GM23338 (cell line): ENCODE measurements at regions not wholly inside any gene's neighbourhood (a gene's known extent, or its start where the extent isn't known, plus 50 kb on each side); places are given as distances from the start of the nearest gene placed in this dataset.
A peak's percentile ranks its signal among the peaks of the same experiment; 100 is the strongest.

Experiments
- ATAC-seq: fragments of 200-7000 bp; cut with Tn5 transposase; 3 replicates; pipeline ENCODE4 v1.9.1; 2020
- DNase-seq: peaks from one replicate; pipeline ENCODE4 v3.0.0-alpha.2; 2015; ENCODE audit warnings: low spot score
- H2AFZ ChIP-seq: fragments of 200-600 bp; sonication (generic); 2 replicates; pipeline ENCODE4 v1.8.0; 2016; ENCODE audit warnings: antibody characterized with exemption, mild to moderate bottlenecking, moderate library complexity
- H3F3A ChIP-seq: fragments of 200-600 bp; sonication (generic); replicated peaks from 2 replicates; pipeline ENCODE4 v1.8.0; 2017; ENCODE audit warnings: antibody characterized with exemption, mixed run types, low read depth
- H3K27ac ChIP-seq: fragments of 200-600 bp; sonication (generic); 2 replicates; pipeline ENCODE4 v1.6.1; 2016; ENCODE audit warnings: low read depth
- H3K27me3 ChIP-seq: fragments of 200-600 bp; sonication (generic); 2 replicates; pipeline ENCODE4 v1.8.0; 2016; ENCODE audit warnings: mild to moderate bottlenecking, mixed run types, moderate library complexity; ENCODE audit not compliant: insufficient read depth
- H3K36me3 ChIP-seq: fragments of 200-600 bp; sonication (generic); 2 replicates; pipeline ENCODE4 v1.8.0; 2016; ENCODE audit warnings: mild to moderate bottlenecking; ENCODE audit not compliant: insufficient read depth
- H3K4me1 ChIP-seq: fragments of 200-600 bp; sonication (generic); 2 replicates; pipeline ENCODE4 v1.8.0; 2016; ENCODE audit warnings: mild to moderate bottlenecking, moderate library complexity; ENCODE audit not compliant: insufficient read depth
- H3K4me2 ChIP-seq: fragments of 200-600 bp; sonication (generic); 2 replicates; pipeline ENCODE4 v1.7.1; 2017; ENCODE audit warnings: mixed run types
- H3K4me3 ChIP-seq: fragments of 200-600 bp; sonication (generic); 2 replicates; pipeline ENCODE4 v1.6.1; 2016; ENCODE audit warnings: mixed run types
- H3K79me2 ChIP-seq: fragments of 200-600 bp; sonication (generic); replicated peaks from 2 replicates; pipeline ENCODE4 v1.8.0; 2017; ENCODE audit warnings: mild to moderate bottlenecking; ENCODE audit not compliant: insufficient read depth
- H3K9me2 ChIP-seq: fragments of 200-600 bp; sonication (generic); 2 replicates; pipeline ENCODE4 v1.8.0; 2017; ENCODE audit not compliant: insufficient read depth
- H4K20me1 ChIP-seq: fragments of 200-600 bp; sonication (generic); replicated peaks from 2 replicates; pipeline ENCODE4 v1.8.0; 2017; ENCODE audit warnings: mild to moderate bottlenecking; ENCODE audit not compliant: insufficient read depth
- H3K27ac Mint-ChIP-seq: 2 replicates; pipeline ENCODE4 v1.8.0; 2020; ENCODE audit warnings: inconsistent platforms, mild to moderate bottlenecking, moderate library complexity, mixed read lengths
- H3K27me3 Mint-ChIP-seq: 3 replicates; pipeline ENCODE4 v1.8.0; 2022; ENCODE audit warnings: low read depth, mild to moderate bottlenecking, moderate library complexity, mixed read lengths, inconsistent platforms; ENCODE audit not compliant: insufficient read depth, poor library complexity
- H3K36me3 Mint-ChIP-seq: 3 replicates; pipeline ENCODE4 v1.8.0; 2021; ENCODE audit warnings: low read depth, mild to moderate bottlenecking, inconsistent platforms, moderate library complexity, mixed read lengths
- H3K4me1 Mint-ChIP-seq: 3 replicates; pipeline ENCODE4 v1.8.0; 2020; ENCODE audit warnings: mild to moderate bottlenecking, inconsistent platforms, mixed read lengths
- H3K4me3 Mint-ChIP-seq: 3 replicates; pipeline ENCODE4 v1.8.0; 2021; ENCODE audit warnings: moderate library complexity, mild to moderate bottlenecking, inconsistent platforms, mixed read lengths
- H3K9me3 Mint-ChIP-seq: 3 replicates; pipeline ENCODE4 v1.8.0; 2020; ENCODE audit warnings: moderate library complexity, mild to moderate bottlenecking, inconsistent platforms, mixed read lengths
- CREB1 ChIP-seq: fragments of 250-450 bp; sonication (Bioruptor Pico); IDR thresholded peaks from 2 replicates; pipeline ENCODE4 v1.5.0; 2020; ENCODE audit warnings: low read depth, mild to moderate bottlenecking, moderate library complexity
- EZH2 ChIP-seq: fragments of 200-600 bp; sonication (generic); IDR thresholded peaks from one replicate; pipeline ENCODE4 v1.8.0; 2017; ENCODE audit warnings: antibody characterized with exemption, mild to moderate bottlenecking, low read depth; ENCODE audit not compliant: unreplicated experiment
- NANOG ChIP-seq: IDR thresholded peaks from 2 replicates; pipeline ENCODE4 v1.6.1; 2016; ENCODE audit warnings: antibody characterized with exemption, borderline replicate concordance
- POLR2AphosphoS5 ChIP-seq: IDR thresholded peaks from 2 replicates; pipeline ENCODE4 v1.6.1; 2016; ENCODE audit warnings: antibody characterized with exemption, low read depth
- ZNF114 ChIP-seq: fragments of 250-450 bp; sonication (Bioruptor Pico); IDR thresholded peaks from 2 replicates; pipeline ENCODE4 v1.5.0; 2020; ENCODE audit warnings: mild to moderate bottlenecking, moderate library complexity
- TF ChIP-seq, protein P1 (sequence below): fragments of 250-450 bp; sonication (Bioruptor Pico); IDR thresholded peaks from 2 replicates; pipeline ENCODE4 v1.5.0; 2020; ENCODE audit warnings: mild to moderate bottlenecking, moderate library complexity
- TF ChIP-seq, protein P2 (sequence below): IDR thresholded peaks from 2 replicates; pipeline ENCODE4 v1.6.1; 2016; ENCODE audit warnings: antibody characterized with exemption
- TF ChIP-seq, protein P3 (sequence below), 2 experiments: fragments of 200-600 bp in 1 of 2; sonication (generic) in 1 of 2; conservative IDR thresholded peaks; 2 replicates each; pipeline versions ENCODE4 v1.5.1 to v1.6.1; 2016 to 2017; ENCODE audit warnings: antibody characterized with exemption in 2 of 2, low read depth in 2 of 2, mild to moderate bottlenecking in 2 of 2, moderate library complexity in 1 of 2
- TF ChIP-seq, protein P4 (sequence below): IDR thresholded peaks from one replicate; pipeline ENCODE4 v1.6.1; 2018; ENCODE audit warnings: antibody characterized with exemption; ENCODE audit not compliant: unreplicated experiment

DNA sequence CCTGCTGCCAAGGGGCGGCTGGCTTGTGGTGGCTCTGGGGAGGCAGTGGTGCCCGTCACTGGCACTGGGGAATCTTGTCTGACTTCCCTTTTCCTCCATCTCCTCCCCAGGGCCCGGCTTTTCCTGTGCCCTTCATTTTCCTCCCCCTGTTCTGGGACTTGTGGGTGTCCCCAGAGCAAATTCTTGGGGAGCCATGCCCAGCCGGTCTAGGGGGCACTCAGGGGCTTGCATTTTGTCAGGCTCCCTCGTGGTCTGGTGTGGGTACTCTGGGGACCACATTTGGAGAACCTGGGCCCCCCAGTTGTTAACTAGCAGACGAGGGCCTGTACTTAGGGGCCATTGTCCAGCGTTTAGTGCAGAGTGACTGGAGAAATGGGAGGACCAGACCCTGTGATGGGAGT, 105.2 kb upstream of the IER5L start (continued):
- TF ChIP-seq, protein P1, sequence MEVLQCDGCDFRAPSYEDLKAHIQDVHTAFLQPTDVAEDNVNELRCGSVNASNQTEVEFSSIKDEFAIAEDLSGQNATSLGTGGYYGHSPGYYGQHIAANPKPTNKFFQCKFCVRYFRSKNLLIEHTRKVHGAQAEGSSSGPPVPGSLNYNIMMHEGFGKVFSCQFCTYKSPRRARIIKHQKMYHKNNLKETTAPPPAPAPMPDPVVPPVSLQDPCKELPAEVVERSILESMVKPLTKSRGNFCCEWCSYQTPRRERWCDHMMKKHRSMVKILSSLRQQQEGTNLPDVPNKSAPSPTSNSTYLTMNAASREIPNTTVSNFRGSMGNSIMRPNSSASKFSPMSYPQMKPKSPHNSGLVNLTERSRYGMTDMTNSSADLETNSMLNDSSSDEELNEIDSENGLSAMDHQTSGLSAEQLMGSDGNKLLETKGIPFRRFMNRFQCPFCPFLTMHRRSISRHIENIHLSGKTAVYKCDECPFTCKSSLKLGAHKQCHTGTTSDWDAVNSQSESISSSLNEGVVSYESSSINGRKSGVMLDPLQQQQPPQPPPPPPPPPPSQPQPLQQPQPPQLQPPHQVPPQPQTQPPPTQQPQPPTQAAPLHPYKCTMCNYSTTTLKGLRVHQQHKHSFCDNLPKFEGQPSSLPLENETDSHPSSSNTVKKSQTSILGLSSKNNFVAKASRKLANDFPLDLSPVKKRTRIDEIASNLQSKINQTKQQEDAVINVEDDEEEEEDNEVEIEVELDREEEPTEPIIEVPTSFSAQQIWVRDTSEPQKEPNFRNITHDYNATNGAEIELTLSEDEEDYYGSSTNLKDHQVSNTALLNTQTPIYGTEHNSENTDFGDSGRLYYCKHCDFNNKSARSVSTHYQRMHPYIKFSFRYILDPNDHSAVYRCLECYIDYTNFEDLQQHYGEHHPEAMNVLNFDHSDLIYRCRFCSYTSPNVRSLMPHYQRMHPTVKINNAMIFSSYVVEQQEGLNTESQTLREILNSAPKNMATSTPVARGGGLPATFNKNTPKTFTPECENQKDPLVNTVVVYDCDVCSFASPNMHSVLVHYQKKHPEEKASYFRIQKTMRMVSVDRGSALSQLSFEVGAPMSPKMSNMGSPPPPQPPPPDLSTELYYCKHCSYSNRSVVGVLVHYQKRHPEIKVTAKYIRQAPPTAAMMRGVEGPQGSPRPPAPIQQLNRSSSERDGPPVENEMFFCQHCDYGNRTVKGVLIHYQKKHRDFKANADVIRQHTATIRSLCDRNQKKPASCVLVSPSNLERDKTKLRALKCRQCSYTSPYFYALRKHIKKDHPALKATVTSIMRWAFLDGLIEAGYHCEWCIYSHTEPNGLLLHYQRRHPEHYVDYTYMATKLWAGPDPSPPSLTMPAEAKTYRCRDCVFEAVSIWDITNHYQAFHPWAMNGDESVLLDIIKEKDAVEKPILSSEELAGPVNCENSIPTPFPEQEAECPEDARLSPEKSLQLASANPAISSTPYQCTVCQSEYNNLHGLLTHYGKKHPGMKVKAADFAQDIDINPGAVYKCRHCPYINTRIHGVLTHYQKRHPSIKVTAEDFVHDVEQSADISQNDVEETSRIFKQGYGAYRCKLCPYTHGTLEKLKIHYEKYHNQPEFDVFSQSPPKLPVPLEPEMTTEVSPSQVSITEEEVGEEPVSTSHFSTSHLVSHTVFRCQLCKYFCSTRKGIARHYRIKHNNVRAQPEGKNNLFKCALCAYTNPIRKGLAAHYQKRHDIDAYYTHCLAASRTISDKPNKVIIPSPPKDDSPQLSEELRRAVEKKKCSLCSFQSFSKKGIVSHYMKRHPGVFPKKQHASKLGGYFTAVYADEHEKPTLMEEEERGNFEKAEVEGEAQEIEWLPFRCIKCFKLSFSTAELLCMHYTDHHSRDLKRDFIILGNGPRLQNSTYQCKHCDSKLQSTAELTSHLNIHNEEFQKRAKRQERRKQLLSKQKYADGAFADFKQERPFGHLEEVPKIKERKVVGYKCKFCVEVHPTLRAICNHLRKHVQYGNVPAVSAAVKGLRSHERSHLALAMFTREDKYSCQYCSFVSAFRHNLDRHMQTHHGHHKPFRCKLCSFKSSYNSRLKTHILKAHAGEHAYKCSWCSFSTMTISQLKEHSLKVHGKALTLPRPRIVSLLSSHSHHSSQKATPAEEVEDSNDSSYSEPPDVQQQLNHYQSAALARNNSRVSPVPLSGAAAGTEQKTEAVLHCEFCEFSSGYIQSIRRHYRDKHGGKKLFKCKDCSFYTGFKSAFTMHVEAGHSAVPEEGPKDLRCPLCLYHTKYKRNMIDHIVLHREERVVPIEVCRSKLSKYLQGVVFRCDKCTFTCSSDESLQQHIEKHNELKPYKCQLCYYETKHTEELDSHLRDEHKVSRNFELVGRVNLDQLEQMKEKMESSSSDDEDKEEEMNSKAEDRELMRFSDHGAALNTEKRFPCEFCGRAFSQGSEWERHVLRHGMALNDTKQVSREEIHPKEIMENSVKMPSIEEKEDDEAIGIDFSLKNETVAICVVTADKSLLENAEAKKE (CRISPR knock-in tag), result no peak
- TF ChIP-seq, protein P2, sequence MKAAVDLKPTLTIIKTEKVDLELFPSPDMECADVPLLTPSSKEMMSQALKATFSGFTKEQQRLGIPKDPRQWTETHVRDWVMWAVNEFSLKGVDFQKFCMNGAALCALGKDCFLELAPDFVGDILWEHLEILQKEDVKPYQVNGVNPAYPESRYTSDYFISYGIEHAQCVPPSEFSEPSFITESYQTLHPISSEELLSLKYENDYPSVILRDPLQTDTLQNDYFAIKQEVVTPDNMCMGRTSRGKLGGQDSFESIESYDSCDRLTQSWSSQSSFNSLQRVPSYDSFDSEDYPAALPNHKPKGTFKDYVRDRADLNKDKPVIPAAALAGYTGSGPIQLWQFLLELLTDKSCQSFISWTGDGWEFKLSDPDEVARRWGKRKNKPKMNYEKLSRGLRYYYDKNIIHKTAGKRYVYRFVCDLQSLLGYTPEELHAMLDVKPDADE, result no peak
- TF ChIP-seq, protein P3, sequence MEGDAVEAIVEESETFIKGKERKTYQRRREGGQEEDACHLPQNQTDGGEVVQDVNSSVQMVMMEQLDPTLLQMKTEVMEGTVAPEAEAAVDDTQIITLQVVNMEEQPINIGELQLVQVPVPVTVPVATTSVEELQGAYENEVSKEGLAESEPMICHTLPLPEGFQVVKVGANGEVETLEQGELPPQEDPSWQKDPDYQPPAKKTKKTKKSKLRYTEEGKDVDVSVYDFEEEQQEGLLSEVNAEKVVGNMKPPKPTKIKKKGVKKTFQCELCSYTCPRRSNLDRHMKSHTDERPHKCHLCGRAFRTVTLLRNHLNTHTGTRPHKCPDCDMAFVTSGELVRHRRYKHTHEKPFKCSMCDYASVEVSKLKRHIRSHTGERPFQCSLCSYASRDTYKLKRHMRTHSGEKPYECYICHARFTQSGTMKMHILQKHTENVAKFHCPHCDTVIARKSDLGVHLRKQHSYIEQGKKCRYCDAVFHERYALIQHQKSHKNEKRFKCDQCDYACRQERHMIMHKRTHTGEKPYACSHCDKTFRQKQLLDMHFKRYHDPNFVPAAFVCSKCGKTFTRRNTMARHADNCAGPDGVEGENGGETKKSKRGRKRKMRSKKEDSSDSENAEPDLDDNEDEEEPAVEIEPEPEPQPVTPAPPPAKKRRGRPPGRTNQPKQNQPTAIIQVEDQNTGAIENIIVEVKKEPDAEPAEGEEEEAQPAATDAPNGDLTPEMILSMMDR (conservative IDR thresholded peaks at IDR 0.05; ENCODE audit: low read depth in 2 of 2), result no peak

DNA sequence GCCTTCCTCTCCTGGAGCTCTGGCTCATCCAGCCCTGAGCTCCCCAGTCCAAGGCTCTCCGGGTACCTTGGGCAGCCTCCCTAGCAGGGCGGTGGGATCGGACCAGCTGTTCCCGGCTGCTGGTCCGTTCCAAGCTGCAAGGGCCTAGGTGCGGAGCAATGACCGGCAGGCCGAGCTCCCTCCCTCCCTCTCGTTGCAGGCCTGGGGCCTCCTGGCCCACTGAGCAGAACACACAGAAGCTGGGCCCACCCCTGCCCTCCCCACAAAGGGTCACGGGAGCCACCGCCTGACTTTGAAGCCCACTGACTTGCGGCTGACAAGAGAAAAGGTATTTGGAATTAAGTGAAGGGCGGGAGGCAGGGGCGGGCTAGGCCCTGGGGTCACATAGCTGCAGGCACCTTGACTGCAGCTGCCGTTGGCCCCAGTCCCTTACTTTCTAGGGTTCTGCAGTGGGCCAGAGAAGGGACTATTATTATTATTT, 104.7 kb upstream of the IER5L start:
- ATAC-seq (peak; percentile 48), DNase-seq (peak; percentile 42)
- no peak overlapping the region for H3K4me3 ChIP-seq
- peaks cover 22% of the 10 kb centered on the region; the same call in 1 of the 2 replicates for H3K4me1 ChIP-seq
- no peaks in the 10 kb centered on the region for H3K9me2 ChIP-seq
- H3K4me2 ChIP-seq, result peak overlapping the region; percentile 57
- H3K79me2 ChIP-seq, result no peaks in the 10 kb centered on the region
- no peak overlapping the region for H3K27ac ChIP-seq
- no peaks in the 10 kb centered on the region for H3K27me3 ChIP-seq
- no peaks in the 10 kb centered on the region; the same call in 2 of the 3 replicates for H3K36me3 Mint-ChIP-seq
- TF ChIP-seq CREB1 (CRISPR knock-in tag) (no peak), ZNF114 (CRISPR knock-in tag) (no peak), EZH2 (no peak), NANOG (no peak), POLR2AphosphoS5 (no peak)
- TF ChIP-seq, protein P4, sequence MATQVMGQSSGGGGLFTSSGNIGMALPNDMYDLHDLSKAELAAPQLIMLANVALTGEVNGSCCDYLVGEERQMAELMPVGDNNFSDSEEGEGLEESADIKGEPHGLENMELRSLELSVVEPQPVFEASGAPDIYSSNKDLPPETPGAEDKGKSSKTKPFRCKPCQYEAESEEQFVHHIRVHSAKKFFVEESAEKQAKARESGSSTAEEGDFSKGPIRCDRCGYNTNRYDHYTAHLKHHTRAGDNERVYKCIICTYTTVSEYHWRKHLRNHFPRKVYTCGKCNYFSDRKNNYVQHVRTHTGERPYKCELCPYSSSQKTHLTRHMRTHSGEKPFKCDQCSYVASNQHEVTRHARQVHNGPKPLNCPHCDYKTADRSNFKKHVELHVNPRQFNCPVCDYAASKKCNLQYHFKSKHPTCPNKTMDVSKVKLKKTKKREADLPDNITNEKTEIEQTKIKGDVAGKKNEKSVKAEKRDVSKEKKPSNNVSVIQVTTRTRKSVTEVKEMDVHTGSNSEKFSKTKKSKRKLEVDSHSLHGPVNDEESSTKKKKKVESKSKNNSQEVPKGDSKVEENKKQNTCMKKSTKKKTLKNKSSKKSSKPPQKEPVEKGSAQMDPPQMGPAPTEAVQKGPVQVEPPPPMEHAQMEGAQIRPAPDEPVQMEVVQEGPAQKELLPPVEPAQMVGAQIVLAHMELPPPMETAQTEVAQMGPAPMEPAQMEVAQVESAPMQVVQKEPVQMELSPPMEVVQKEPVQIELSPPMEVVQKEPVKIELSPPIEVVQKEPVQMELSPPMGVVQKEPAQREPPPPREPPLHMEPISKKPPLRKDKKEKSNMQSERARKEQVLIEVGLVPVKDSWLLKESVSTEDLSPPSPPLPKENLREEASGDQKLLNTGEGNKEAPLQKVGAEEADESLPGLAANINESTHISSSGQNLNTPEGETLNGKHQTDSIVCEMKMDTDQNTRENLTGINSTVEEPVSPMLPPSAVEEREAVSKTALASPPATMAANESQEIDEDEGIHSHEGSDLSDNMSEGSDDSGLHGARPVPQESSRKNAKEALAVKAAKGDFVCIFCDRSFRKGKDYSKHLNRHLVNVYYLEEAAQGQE, result no peak
- H3K36me3 ChIP-seq, result no peaks in the 10 kb centered on the region
- H3K4me1 Mint-ChIP-seq, result peaks cover 33% of the 10 kb centered on the region
- peaks cover 14% of the 10 kb centered on the region for H3K27me3 Mint-ChIP-seq
- H3K9me3 Mint-ChIP-seq, result no peaks in the 10 kb centered on the region
- no peak overlapping the region for H3K27ac Mint-ChIP-seq
- peak overlapping the region; percentile 87; the same call in 1 of the 2 replicates for H2AFZ ChIP-seq
- H3F3A ChIP-seq, result 0 out of 2 replicates have a peak, but pooled peaks cover 4% of the 10 kb centered on the region
- no peaks in the 10 kb centered on the region for H4K20me1 ChIP-seq
- H3K4me3 Mint-ChIP-seq, result no peak overlapping the region
